ENCODE measurements at regions not wholly inside any gene's neighbourhood (a gene's known extent, or its start where the extent isn't known, plus 50 kb on each side); places are given as distances from the start of the nearest gene placed in this dataset.
"Not testable (repeated sequence)": the region's sequence is repeated elsewhere in the genome, so short reads cannot be mapped to it uniquely, and the experiment has no call there.

- H3K4me3 ChIP-seq (ENCODE audit: low read depth, low read length); H3K27me3 ChIP-seq (ENCODE audit: control insufficient read depth, insufficient read depth, low read length); CTCF ChIA-PET; DNase-seq (ENCODE audit: low read depth, low spot score); H3K27ac ChIP-seq (ENCODE audit: low read depth, low read length); POLR2A ChIA-PET; H3K9me3 ChIP-seq (ENCODE audit: control insufficient read depth, insufficient read depth, low read length): not testable (repeated sequence)
Measured at GRCh38 chr2:89756616-89757015, 1065.1 kb downstream of the RPIA start.

- H3K9me3 ChIP-seq (ENCODE audit: control insufficient read depth, insufficient read depth, low read length): peaks cover 22% of the 10 kb centered on the region
- DNase-seq (ENCODE audit: low read depth, low spot score); CTCF ChIA-PET; POLR2A ChIA-PET; H3K27ac ChIP-seq (ENCODE audit: low read depth, low read length); H3K4me3 ChIP-seq (ENCODE audit: low read depth, low read length); H3K27me3 ChIP-seq (ENCODE audit: control insufficient read depth, insufficient read depth, low read length): not testable (repeated sequence)
Measured at GRCh38 chr2:89758332-89759026, 1067.0 kb downstream of the RPIA start.

- H3K4me3 ChIP-seq (ENCODE audit: low read depth, low read length); H3K27me3 ChIP-seq (ENCODE audit: control insufficient read depth, insufficient read depth, low read length); POLR2A ChIA-PET; H3K27ac ChIP-seq (ENCODE audit: low read depth, low read length); CTCF ChIA-PET; DNase-seq (ENCODE audit: low read depth, low spot score): not testable (repeated sequence)
- peaks cover 44% of the 10 kb centered on the region for H3K9me3 ChIP-seq (ENCODE audit: control insufficient read depth, insufficient read depth, low read length)
Measured at GRCh38 chr2:89760762-89761161, 1069.3 kb downstream of the RPIA start.

DNA sequence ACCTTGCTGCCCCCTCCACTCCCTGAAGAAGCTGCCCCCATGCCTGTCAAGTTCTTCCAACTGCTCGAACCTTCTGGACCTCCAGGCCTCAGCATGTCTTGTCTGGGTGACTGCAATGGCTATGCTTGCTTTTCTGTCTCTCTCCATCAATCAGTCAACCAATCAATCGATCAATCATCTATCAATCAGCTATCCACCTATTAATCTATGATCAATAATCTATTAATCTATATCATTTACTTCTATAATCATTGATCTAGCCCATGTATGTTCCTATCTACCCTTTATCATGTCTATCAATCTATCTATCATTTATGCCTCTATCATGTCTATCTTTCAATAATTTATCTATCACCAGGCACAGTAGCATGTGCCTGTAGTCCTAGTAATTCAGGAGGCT lies 1069.7 kb downstream of the RPIA start:
- DNase-seq (ENCODE audit: low read depth, low spot score); CTCF ChIA-PET; H3K4me3 ChIP-seq (ENCODE audit: low read depth, low read length); POLR2A ChIA-PET; H3K27me3 ChIP-seq (ENCODE audit: control insufficient read depth, insufficient read depth, low read length); H3K27ac ChIP-seq (ENCODE audit: low read depth, low read length): not testable (repeated sequence)
- peaks cover 48% of the 10 kb centered on the region for H3K9me3 ChIP-seq (ENCODE audit: control insufficient read depth, insufficient read depth, low read length)

- H3K4me3 ChIP-seq (ENCODE audit: low read depth, low read length); CTCF ChIA-PET; POLR2A ChIA-PET; H3K27me3 ChIP-seq (ENCODE audit: control insufficient read depth, insufficient read depth, low read length); DNase-seq (ENCODE audit: low read depth, low spot score); H3K27ac ChIP-seq (ENCODE audit: low read depth, low read length): not testable (repeated sequence)
- peaks cover 51% of the 10 kb centered on the region for H3K9me3 ChIP-seq (ENCODE audit: control insufficient read depth, insufficient read depth, low read length)
Measured at GRCh38 chr2:89761863-89762262, 1070.4 kb downstream of the RPIA start.

GRCh38 chr2:89762461-89763253 lies 1071.2 kb downstream of the RPIA start:
- DNase-seq (ENCODE audit: low read depth, low spot score); H3K27me3 ChIP-seq (ENCODE audit: control insufficient read depth, insufficient read depth, low read length); POLR2A ChIA-PET; H3K4me3 ChIP-seq (ENCODE audit: low read depth, low read length); H3K27ac ChIP-seq (ENCODE audit: low read depth, low read length); CTCF ChIA-PET: not testable (repeated sequence)
- H3K9me3 ChIP-seq (ENCODE audit: control insufficient read depth, insufficient read depth, low read length): peaks cover 59% of the 10 kb centered on the region

- TF ChIP-seq, protein P1, sequence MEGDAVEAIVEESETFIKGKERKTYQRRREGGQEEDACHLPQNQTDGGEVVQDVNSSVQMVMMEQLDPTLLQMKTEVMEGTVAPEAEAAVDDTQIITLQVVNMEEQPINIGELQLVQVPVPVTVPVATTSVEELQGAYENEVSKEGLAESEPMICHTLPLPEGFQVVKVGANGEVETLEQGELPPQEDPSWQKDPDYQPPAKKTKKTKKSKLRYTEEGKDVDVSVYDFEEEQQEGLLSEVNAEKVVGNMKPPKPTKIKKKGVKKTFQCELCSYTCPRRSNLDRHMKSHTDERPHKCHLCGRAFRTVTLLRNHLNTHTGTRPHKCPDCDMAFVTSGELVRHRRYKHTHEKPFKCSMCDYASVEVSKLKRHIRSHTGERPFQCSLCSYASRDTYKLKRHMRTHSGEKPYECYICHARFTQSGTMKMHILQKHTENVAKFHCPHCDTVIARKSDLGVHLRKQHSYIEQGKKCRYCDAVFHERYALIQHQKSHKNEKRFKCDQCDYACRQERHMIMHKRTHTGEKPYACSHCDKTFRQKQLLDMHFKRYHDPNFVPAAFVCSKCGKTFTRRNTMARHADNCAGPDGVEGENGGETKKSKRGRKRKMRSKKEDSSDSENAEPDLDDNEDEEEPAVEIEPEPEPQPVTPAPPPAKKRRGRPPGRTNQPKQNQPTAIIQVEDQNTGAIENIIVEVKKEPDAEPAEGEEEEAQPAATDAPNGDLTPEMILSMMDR (IDR thresholded peaks at IDR 0.05; ENCODE audit: low read depth, low read length): no peak
- ChIA-PET POLR2A (no interaction called here), CTCF (no interaction called here)
- peaks cover 62% of the 10 kb centered on the region for H3K9me3 ChIP-seq (ENCODE audit: control insufficient read depth, insufficient read depth, low read length)
- no peak overlapping the region for H3K27ac ChIP-seq (ENCODE audit: low read depth, low read length)
- no peak for DNase-seq (ENCODE audit: low read depth, low spot score)
- no peak overlapping the region for H3K4me3 ChIP-seq (ENCODE audit: low read depth, low read length)
- H3K27me3 ChIP-seq (ENCODE audit: control insufficient read depth, insufficient read depth, low read length): peaks cover 4% of the 10 kb centered on the region
Measured at GRCh38 chr2:89763254-89763580, 1071.7 kb downstream of the RPIA start.
